CD4-positive, alpha-beta T cell treated with Interleukin-17A for 4 hours (primary cell): ENCODE measurements at regions not wholly inside any gene's neighbourhood (a gene's known extent, or its start where the extent isn't known, plus 50 kb on each side); places are given as distances from the start of the nearest gene placed in this dataset.
"Not testable (repeated sequence)": the region's sequence is repeated elsewhere in the genome, so short reads cannot be mapped to it uniquely, and the experiment has no call there.

ENCODE experiments used
- DNase-seq: peaks from one replicate; pipeline ENCODE4 v3.0.0-alpha.2; 2020; ENCODE audit warnings: mixed read lengths

- no peak for DNase-seq
These were observed 394.8 kb downstream of the USP25 start for GRCh38 chr21:16124378-16125138.

GRCh38 chr21:16125274-16125673 lies 395.5 kb downstream of the USP25 start:
- no peak for DNase-seq

- DNase-seq, result not testable (repeated sequence)
These were observed 402.7 kb downstream of the USP25 start for GRCh38 chr21:16132453-16132852.

GRCh38 chr21:16133248-16133647 lies 403.5 kb downstream of the USP25 start:
- no peak for DNase-seq

- DNase-seq, result no peak
These were observed 404.4 kb downstream of the USP25 start for GRCh38 chr21:16134134-16134533.

GRCh38 chr21:16137106-16137505 lies 407.3 kb downstream of the USP25 start:
- DNase-seq, result no peak

- DNase-seq, result no peak
These were observed 415.3 kb downstream of the USP25 start for GRCh38 chr21:16145052-16145451.

GRCh38 chr21:16145479-16145878 lies 415.7 kb downstream of the USP25 start:
- DNase-seq, result no peak

- DNase-seq, result no peak
These were observed 424.5 kb downstream of the USP25 start for GRCh38 chr21:16154321-16154720.

GRCh38 chr21:16154951-16155635 lies 425.3 kb downstream of the USP25 start:
- no peak for DNase-seq

GRCh38 chr21:16156841-16157489 lies 427.2 kb downstream of the USP25 start:
- DNase-seq, result no peak

- DNase-seq, result no peak
These were observed 429.6 kb downstream of the USP25 start for GRCh38 chr21:16159213-16159970.

GRCh38 chr21:16159971-16160350 lies 430.2 kb downstream of the USP25 start:
- DNase-seq, result no peak

GRCh38 chr21:16162953-16163352 lies 433.2 kb downstream of the USP25 start:
- no peak for DNase-seq

- no peak for DNase-seq
These were observed 439.3 kb downstream of the USP25 start for GRCh38 chr21:16169102-16169511.

GRCh38 chr21:16169779-16170178 lies 440.0 kb downstream of the USP25 start:
- no peak for DNase-seq

GRCh38 chr21:16176570-16176969 lies 446.8 kb downstream of the USP25 start:
- no peak for DNase-seq

- DNase-seq, result no peak
These were observed 447.8 kb downstream of the USP25 start for GRCh38 chr21:16177532-16177931.

- no peak for DNase-seq
These were observed 450.0 kb downstream of the USP25 start for GRCh38 chr21:16179773-16180172.

GRCh38 chr21:16180614-16181013 lies 450.8 kb downstream of the USP25 start:
- DNase-seq, result no peak

- no peak for DNase-seq
These were observed 451.2 kb downstream of the USP25 start for GRCh38 chr21:16181018-16181417.

- DNase-seq, result no peak
These were observed 456.0 kb downstream of the USP25 start for GRCh38 chr21:16185766-16186165.

GRCh38 chr21:16186742-16187141 lies 457.0 kb downstream of the USP25 start:
- DNase-seq, result no peak
